Ishikawa (cell line): ENCODE measurements at regions not wholly inside any gene's neighbourhood (a gene's known extent, or its start where the extent isn't known, plus 50 kb on each side); places are given as distances from the start of the nearest gene placed in this dataset.

ENCODE experiments used
- CEBPB ChIP-seq: IDR thresholded peaks from 2 replicates; pipeline ENCODE4 v1.6.1; 2012
- CREB1 ChIP-seq: IDR thresholded peaks from 2 replicates; pipeline ENCODE4 v1.6.1; 2012; ENCODE audit warnings: low read depth
- EGR1 ChIP-seq: IDR thresholded peaks from 2 replicates; pipeline ENCODE4 v1.6.1; 2012
- EP300 ChIP-seq: IDR thresholded peaks from 2 replicates; pipeline ENCODE4 v1.6.1; 2012; ENCODE audit warnings: borderline replicate concordance
- FOXM1 ChIP-seq: IDR thresholded peaks from 2 replicates; pipeline ENCODE4 v1.6.1; 2012; ENCODE audit warnings: low read depth, borderline replicate concordance
- NFIC ChIP-seq: IDR thresholded peaks from 2 replicates; pipeline ENCODE4 v1.6.1; 2012
- RAD21 ChIP-seq: IDR thresholded peaks from 2 replicates; pipeline ENCODE4 v1.6.1; 2012; ENCODE audit warnings: low read depth
- TAF1 ChIP-seq: IDR thresholded peaks from 2 replicates; pipeline ENCODE4 v1.6.1; 2012; ENCODE audit warnings: low read depth, mild to moderate bottlenecking
- TCF12 ChIP-seq: IDR thresholded peaks from 2 replicates; pipeline ENCODE4 v1.6.1; 2012; ENCODE audit warnings: low read depth
- TEAD4 ChIP-seq: IDR thresholded peaks from 2 replicates; pipeline ENCODE4 v1.6.1; 2012
- USF1 ChIP-seq: IDR thresholded peaks from 2 replicates; pipeline ENCODE4 v1.6.1; 2012
- YY1 ChIP-seq: IDR thresholded peaks from 2 replicates; pipeline ENCODE4 v1.6.1; 2012; ENCODE audit warnings: low read depth
- ZBTB7A ChIP-seq: IDR thresholded peaks from 2 replicates; pipeline ENCODE4 v1.6.1; 2012; ENCODE audit warnings: low read depth
- TF ChIP-seq, protein P1 (sequence below): IDR thresholded peaks from 2 replicates; pipeline ENCODE4 v1.6.1; 2012
- TF ChIP-seq, protein P2 (sequence below): IDR thresholded peaks from 2 replicates; pipeline ENCODE4 v1.6.1; 2012; ENCODE audit warnings: low read depth, mild to moderate bottlenecking

- TF ChIP-seq, protein P1, sequence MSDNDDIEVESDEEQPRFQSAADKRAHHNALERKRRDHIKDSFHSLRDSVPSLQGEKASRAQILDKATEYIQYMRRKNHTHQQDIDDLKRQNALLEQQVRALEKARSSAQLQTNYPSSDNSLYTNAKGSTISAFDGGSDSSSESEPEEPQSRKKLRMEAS = no peak
- TF ChIP-seq FOXM1 = no peak
- no peak for TF ChIP-seq EP300
- TF ChIP-seq CEBPB = no peak
- TF ChIP-seq TEAD4 = no peak
- no peak for TF ChIP-seq TAF1
- TF ChIP-seq CREB1 = no peak
- no peak for TF ChIP-seq NFIC
- no peak for TF ChIP-seq TCF12
- TF ChIP-seq, protein P2, sequence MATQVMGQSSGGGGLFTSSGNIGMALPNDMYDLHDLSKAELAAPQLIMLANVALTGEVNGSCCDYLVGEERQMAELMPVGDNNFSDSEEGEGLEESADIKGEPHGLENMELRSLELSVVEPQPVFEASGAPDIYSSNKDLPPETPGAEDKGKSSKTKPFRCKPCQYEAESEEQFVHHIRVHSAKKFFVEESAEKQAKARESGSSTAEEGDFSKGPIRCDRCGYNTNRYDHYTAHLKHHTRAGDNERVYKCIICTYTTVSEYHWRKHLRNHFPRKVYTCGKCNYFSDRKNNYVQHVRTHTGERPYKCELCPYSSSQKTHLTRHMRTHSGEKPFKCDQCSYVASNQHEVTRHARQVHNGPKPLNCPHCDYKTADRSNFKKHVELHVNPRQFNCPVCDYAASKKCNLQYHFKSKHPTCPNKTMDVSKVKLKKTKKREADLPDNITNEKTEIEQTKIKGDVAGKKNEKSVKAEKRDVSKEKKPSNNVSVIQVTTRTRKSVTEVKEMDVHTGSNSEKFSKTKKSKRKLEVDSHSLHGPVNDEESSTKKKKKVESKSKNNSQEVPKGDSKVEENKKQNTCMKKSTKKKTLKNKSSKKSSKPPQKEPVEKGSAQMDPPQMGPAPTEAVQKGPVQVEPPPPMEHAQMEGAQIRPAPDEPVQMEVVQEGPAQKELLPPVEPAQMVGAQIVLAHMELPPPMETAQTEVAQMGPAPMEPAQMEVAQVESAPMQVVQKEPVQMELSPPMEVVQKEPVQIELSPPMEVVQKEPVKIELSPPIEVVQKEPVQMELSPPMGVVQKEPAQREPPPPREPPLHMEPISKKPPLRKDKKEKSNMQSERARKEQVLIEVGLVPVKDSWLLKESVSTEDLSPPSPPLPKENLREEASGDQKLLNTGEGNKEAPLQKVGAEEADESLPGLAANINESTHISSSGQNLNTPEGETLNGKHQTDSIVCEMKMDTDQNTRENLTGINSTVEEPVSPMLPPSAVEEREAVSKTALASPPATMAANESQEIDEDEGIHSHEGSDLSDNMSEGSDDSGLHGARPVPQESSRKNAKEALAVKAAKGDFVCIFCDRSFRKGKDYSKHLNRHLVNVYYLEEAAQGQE = no peak
- no peak for TF ChIP-seq EGR1
- TF ChIP-seq ZBTB7A = no peak
- no peak for TF ChIP-seq RAD21
- no peak for TF ChIP-seq YY1
- TF ChIP-seq USF1 = no peak
These were observed 101.9 kb downstream of the EFNB1 start for GRCh38 chrX:68930542-68931317.

GRCh38 chrX:68929332-68930150 lies 100.7 kb downstream of the EFNB1 start:
- TF ChIP-seq CEBPB (no peak), EP300 (no peak), TAF1 (no peak), CREB1 (no peak), EGR1 (no peak), USF1 (no peak), TEAD4 (no peak)
- TF ChIP-seq, protein P1 = no peak

GRCh38 chrX:68928401-68928800 lies 99.6 kb downstream of the EFNB1 start:
- TF ChIP-seq RAD21 = no peak
- no peak for TF ChIP-seq FOXM1
- TF ChIP-seq, protein P2 = no peak
- no peak for TF ChIP-seq NFIC
- no peak for TF ChIP-seq CEBPB
- no peak for TF ChIP-seq TEAD4
- TF ChIP-seq, protein P1 = no peak
- TF ChIP-seq USF1 = no peak
- TF ChIP-seq TAF1 = no peak
- no peak for TF ChIP-seq EGR1
- TF ChIP-seq YY1 = no peak
- TF ChIP-seq CREB1 = no peak
- TF ChIP-seq ZBTB7A = no peak
- no peak for TF ChIP-seq TCF12
- no peak for TF ChIP-seq EP300

DNA sequence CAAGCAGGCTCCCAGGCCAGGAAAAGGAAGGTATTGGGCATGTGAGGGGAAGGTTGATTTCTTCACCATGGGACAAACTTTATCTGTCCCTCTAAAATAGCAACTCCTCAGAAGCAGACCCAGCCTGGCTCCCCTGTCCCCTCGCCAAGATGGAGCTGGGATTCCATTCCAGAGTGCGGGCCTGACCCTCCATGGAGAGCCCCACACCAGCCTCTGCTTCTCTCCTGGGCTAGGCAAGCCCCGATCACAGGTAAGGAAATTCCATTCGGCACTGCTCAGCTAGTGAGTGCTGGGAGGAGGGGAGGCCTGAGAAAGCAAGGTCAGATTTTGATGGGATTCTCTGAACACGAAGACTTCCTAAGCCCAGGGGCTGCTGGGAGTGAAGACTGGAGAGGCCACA lies 98.4 kb downstream of the EFNB1 start:
- no peak for TF ChIP-seq CEBPB
- TF ChIP-seq NFIC = no peak
- TF ChIP-seq FOXM1 = no peak
- no peak for TF ChIP-seq RAD21
- TF ChIP-seq TEAD4 = no peak
- TF ChIP-seq ZBTB7A = no peak
- TF ChIP-seq, protein P2 = no peak
- TF ChIP-seq TCF12 = no peak
- TF ChIP-seq TAF1 = no peak
- no peak for TF ChIP-seq CREB1
- no peak for TF ChIP-seq EP300
- no peak for TF ChIP-seq YY1
- TF ChIP-seq EGR1 = no peak
- TF ChIP-seq, protein P1 = no peak
- no peak for TF ChIP-seq USF1
